ENCODE measurements at regions not wholly inside any gene's neighbourhood (a gene's known extent, or its start where the extent isn't known, plus 50 kb on each side); places are given as distances from the start of the nearest gene placed in this dataset.

DNA sequence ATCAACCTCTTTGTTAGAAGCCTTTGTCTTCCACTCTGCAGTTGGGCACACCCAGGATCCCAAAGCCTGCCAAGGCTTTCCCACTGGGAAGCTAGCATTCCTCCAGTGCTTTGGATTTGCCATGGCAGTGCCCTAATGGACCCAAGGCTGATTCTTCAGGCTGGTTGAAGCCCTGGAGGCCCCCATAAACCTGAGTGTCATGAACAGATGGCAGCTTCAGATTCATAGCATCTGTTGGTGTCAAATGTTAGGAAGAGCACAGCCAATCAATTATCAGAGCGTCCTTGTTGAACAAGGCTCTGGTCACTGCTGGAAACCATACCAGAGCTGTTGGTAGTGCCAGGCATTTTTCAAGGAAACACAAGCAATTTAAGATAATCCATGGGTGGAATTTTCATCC is 241.1 kb upstream of the KLF4 start:
- Mint-ChIP-seq H3K27ac (no peak overlapping the region), H3K9me3 (no peaks in the 10 kb centered on the region), H3K4me3 (no peak overlapping the region), H3K4me1 (no peaks in the 10 kb centered on the region; the same call in 2 of the 3 replicates), H3K36me3 (ENCODE audit: low read depth) (no peaks in the 10 kb centered on the region), H3K27me3 (ENCODE audit: insufficient read depth, low read depth, poor library complexity) (peaks cover 2% of the 10 kb centered on the region)
- Histone ChIP-seq H3K79me2 (replicated peaks; ENCODE audit: insufficient read depth) (no peaks in the 10 kb centered on the region), H3K4me3 (no peak overlapping the region), H3F3A (replicated peaks; ENCODE audit: low read depth) (no peaks in the 10 kb centered on the region), H3K4me2 (no peak overlapping the region), H3K9me2 (ENCODE audit: insufficient read depth) (0 out of 2 replicates have a peak, but pooled peaks cover 4% of the 10 kb centered on the region), H3K27ac (ENCODE audit: low read depth) (no peak overlapping the region), H3K4me1 (ENCODE audit: insufficient read depth) (no peaks in the 10 kb centered on the region), H2AFZ (no peak overlapping the region), H3K27me3 (ENCODE audit: insufficient read depth) (no peaks in the 10 kb centered on the region), H4K20me1 (replicated peaks; ENCODE audit: insufficient read depth) (no peaks in the 10 kb centered on the region), H3K36me3 (ENCODE audit: insufficient read depth) (no peaks in the 10 kb centered on the region)
- no peak for DNase-seq (ENCODE audit: low spot score)
- TF ChIP-seq JUNB (IDR thresholded peaks at IDR 0.05; ENCODE audit: unreplicated experiment): no peak
- no peak for TF ChIP-seq EZH2 (IDR thresholded peaks at IDR 0.05; ENCODE audit: low read depth, unreplicated experiment)
- TF ChIP-seq, protein P1, sequence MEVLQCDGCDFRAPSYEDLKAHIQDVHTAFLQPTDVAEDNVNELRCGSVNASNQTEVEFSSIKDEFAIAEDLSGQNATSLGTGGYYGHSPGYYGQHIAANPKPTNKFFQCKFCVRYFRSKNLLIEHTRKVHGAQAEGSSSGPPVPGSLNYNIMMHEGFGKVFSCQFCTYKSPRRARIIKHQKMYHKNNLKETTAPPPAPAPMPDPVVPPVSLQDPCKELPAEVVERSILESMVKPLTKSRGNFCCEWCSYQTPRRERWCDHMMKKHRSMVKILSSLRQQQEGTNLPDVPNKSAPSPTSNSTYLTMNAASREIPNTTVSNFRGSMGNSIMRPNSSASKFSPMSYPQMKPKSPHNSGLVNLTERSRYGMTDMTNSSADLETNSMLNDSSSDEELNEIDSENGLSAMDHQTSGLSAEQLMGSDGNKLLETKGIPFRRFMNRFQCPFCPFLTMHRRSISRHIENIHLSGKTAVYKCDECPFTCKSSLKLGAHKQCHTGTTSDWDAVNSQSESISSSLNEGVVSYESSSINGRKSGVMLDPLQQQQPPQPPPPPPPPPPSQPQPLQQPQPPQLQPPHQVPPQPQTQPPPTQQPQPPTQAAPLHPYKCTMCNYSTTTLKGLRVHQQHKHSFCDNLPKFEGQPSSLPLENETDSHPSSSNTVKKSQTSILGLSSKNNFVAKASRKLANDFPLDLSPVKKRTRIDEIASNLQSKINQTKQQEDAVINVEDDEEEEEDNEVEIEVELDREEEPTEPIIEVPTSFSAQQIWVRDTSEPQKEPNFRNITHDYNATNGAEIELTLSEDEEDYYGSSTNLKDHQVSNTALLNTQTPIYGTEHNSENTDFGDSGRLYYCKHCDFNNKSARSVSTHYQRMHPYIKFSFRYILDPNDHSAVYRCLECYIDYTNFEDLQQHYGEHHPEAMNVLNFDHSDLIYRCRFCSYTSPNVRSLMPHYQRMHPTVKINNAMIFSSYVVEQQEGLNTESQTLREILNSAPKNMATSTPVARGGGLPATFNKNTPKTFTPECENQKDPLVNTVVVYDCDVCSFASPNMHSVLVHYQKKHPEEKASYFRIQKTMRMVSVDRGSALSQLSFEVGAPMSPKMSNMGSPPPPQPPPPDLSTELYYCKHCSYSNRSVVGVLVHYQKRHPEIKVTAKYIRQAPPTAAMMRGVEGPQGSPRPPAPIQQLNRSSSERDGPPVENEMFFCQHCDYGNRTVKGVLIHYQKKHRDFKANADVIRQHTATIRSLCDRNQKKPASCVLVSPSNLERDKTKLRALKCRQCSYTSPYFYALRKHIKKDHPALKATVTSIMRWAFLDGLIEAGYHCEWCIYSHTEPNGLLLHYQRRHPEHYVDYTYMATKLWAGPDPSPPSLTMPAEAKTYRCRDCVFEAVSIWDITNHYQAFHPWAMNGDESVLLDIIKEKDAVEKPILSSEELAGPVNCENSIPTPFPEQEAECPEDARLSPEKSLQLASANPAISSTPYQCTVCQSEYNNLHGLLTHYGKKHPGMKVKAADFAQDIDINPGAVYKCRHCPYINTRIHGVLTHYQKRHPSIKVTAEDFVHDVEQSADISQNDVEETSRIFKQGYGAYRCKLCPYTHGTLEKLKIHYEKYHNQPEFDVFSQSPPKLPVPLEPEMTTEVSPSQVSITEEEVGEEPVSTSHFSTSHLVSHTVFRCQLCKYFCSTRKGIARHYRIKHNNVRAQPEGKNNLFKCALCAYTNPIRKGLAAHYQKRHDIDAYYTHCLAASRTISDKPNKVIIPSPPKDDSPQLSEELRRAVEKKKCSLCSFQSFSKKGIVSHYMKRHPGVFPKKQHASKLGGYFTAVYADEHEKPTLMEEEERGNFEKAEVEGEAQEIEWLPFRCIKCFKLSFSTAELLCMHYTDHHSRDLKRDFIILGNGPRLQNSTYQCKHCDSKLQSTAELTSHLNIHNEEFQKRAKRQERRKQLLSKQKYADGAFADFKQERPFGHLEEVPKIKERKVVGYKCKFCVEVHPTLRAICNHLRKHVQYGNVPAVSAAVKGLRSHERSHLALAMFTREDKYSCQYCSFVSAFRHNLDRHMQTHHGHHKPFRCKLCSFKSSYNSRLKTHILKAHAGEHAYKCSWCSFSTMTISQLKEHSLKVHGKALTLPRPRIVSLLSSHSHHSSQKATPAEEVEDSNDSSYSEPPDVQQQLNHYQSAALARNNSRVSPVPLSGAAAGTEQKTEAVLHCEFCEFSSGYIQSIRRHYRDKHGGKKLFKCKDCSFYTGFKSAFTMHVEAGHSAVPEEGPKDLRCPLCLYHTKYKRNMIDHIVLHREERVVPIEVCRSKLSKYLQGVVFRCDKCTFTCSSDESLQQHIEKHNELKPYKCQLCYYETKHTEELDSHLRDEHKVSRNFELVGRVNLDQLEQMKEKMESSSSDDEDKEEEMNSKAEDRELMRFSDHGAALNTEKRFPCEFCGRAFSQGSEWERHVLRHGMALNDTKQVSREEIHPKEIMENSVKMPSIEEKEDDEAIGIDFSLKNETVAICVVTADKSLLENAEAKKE (CRISPR knock-in tag; IDR thresholded peaks at IDR 0.05): no peak
- no peak for ATAC-seq

DNA sequence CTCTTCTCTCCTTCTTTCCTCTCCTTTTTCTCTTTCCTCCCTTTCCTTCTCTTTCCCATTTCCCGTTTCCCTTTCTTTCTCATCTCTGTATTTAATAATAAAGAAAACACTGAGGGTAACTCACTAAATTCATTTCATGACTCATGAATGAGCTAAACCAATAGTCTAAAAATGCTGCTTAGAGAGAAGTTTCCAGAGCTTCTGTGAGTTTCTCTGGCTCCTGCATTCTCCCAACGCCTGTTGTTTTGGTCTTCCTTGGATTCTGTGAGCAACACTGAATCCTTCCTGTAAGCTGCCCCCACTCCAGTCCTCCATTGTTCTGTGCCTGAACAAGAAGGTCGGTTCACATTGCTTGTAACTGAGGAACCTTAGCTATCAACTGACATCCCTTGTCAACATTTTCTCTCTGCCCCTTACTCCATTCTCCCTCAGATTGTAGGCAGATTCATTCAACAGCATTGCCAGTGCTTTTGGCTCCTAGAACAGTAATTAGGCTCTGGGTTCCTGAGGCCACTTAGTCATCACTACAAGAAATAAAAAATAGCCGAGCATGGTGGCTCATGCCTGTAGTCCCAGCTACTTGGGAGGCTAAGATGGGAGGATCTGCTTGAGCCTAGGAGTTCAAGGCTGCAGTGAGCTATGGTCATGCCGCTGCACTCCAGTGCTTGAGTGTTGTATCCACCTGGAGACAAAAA is 237.7 kb upstream of the KLF4 start:
- Histone ChIP-seq H3K9me2 (ENCODE audit: insufficient read depth) (0 out of 2 replicates have a peak, but pooled peaks cover 4% of the 10 kb centered on the region), H3K27ac (ENCODE audit: low read depth) (no peak overlapping the region), H2AFZ (peak overlapping the region; percentile 85), H3K4me2 (no peak overlapping the region), H3K79me2 (replicated peaks; ENCODE audit: insufficient read depth) (no peaks in the 10 kb centered on the region), H4K20me1 (replicated peaks; ENCODE audit: insufficient read depth) (no peaks in the 10 kb centered on the region), H3K27me3 (ENCODE audit: insufficient read depth) (no peaks in the 10 kb centered on the region), H3K36me3 (ENCODE audit: insufficient read depth) (no peaks in the 10 kb centered on the region), H3F3A (replicated peaks; ENCODE audit: low read depth) (no peaks in the 10 kb centered on the region), H3K4me1 (ENCODE audit: insufficient read depth) (no peaks in the 10 kb centered on the region), H3K4me3 (no peak overlapping the region)
- DNase-seq (ENCODE audit: low spot score): no peak
- no peak for ATAC-seq
- H3K9me3 Mint-ChIP-seq: no peaks in the 10 kb centered on the region
- H3K4me1 Mint-ChIP-seq: no peaks in the 10 kb centered on the region; the same call in 2 of the 3 replicates
- H3K27ac Mint-ChIP-seq: no peak overlapping the region
- H3K27me3 Mint-ChIP-seq (ENCODE audit: insufficient read depth, low read depth, poor library complexity): peaks cover 2% of the 10 kb centered on the region
- H3K36me3 Mint-ChIP-seq (ENCODE audit: low read depth): no peaks in the 10 kb centered on the region
- no peak overlapping the region for H3K4me3 Mint-ChIP-seq
- TF ChIP-seq CREB1 (CRISPR knock-in tag; IDR thresholded peaks at IDR 0.05; ENCODE audit: low read depth) (no peak), EZH2 (IDR thresholded peaks at IDR 0.05; ENCODE audit: low read depth, unreplicated experiment) (no peak), ZNF331 (CRISPR knock-in tag; IDR thresholded peaks at IDR 0.05; ENCODE audit: low read depth) (no peak), EZH2phosphoT487 (IDR thresholded peaks at IDR 0.05; ENCODE audit: unreplicated experiment) (no peak), NANOG (IDR thresholded peaks at IDR 0.05; ENCODE audit: borderline replicate concordance) (no peak)
- TF ChIP-seq, protein P2, sequence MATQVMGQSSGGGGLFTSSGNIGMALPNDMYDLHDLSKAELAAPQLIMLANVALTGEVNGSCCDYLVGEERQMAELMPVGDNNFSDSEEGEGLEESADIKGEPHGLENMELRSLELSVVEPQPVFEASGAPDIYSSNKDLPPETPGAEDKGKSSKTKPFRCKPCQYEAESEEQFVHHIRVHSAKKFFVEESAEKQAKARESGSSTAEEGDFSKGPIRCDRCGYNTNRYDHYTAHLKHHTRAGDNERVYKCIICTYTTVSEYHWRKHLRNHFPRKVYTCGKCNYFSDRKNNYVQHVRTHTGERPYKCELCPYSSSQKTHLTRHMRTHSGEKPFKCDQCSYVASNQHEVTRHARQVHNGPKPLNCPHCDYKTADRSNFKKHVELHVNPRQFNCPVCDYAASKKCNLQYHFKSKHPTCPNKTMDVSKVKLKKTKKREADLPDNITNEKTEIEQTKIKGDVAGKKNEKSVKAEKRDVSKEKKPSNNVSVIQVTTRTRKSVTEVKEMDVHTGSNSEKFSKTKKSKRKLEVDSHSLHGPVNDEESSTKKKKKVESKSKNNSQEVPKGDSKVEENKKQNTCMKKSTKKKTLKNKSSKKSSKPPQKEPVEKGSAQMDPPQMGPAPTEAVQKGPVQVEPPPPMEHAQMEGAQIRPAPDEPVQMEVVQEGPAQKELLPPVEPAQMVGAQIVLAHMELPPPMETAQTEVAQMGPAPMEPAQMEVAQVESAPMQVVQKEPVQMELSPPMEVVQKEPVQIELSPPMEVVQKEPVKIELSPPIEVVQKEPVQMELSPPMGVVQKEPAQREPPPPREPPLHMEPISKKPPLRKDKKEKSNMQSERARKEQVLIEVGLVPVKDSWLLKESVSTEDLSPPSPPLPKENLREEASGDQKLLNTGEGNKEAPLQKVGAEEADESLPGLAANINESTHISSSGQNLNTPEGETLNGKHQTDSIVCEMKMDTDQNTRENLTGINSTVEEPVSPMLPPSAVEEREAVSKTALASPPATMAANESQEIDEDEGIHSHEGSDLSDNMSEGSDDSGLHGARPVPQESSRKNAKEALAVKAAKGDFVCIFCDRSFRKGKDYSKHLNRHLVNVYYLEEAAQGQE (IDR thresholded peaks at IDR 0.05; ENCODE audit: unreplicated experiment): no peak
- TF ChIP-seq, protein P3, sequence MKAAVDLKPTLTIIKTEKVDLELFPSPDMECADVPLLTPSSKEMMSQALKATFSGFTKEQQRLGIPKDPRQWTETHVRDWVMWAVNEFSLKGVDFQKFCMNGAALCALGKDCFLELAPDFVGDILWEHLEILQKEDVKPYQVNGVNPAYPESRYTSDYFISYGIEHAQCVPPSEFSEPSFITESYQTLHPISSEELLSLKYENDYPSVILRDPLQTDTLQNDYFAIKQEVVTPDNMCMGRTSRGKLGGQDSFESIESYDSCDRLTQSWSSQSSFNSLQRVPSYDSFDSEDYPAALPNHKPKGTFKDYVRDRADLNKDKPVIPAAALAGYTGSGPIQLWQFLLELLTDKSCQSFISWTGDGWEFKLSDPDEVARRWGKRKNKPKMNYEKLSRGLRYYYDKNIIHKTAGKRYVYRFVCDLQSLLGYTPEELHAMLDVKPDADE (IDR thresholded peaks at IDR 0.05): no peak

Data from GM23338 (cell line).